GM12865 (cell line): ENCODE measurements at regions not wholly inside any gene's neighbourhood (a gene's known extent, or its start where the extent isn't known, plus 50 kb on each side); places are given as distances from the start of the nearest gene placed in this dataset.

ENCODE experiments used
- DNase-seq: peaks from one replicate; pipeline ENCODE4 v3.0.0; 2010; ENCODE audit warnings: low read depth
- H3K4me3 ChIP-seq: 2 replicates; pipeline ENCODE4 v1.5.1; 2011; ENCODE audit warnings: mild to moderate bottlenecking, low read depth, low read length, control low read depth
- TF ChIP-seq, protein P1 (sequence below): IDR thresholded peaks from 2 replicates; pipeline ENCODE4 v1.5.1; 2011; ENCODE audit warnings: low read length, control low read depth, low read depth, inconsistent platforms; ENCODE audit not compliant: insufficient read depth; ENCODE audit errors: missing control alignments

DNA sequence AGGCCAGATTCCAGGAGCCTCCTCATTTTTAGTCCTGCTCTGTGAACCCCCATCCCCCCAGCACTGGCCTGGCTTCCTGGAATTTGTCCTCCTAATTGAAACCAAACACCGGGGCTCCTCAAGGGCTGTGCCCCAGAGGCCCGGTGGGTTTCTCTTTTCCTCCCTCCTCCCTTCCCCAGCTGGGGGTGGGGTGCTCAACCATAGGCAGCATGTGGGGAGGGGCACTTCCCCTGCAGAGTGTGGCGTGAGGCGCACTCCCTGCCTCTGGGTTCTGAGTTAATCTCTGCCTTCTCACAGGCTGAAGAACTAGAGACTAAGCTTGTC lies 67.5 kb upstream of the ACOT11 start:
- no peak overlapping the region for H3K4me3 ChIP-seq
- no peak for DNase-seq
- TF ChIP-seq, protein P1, sequence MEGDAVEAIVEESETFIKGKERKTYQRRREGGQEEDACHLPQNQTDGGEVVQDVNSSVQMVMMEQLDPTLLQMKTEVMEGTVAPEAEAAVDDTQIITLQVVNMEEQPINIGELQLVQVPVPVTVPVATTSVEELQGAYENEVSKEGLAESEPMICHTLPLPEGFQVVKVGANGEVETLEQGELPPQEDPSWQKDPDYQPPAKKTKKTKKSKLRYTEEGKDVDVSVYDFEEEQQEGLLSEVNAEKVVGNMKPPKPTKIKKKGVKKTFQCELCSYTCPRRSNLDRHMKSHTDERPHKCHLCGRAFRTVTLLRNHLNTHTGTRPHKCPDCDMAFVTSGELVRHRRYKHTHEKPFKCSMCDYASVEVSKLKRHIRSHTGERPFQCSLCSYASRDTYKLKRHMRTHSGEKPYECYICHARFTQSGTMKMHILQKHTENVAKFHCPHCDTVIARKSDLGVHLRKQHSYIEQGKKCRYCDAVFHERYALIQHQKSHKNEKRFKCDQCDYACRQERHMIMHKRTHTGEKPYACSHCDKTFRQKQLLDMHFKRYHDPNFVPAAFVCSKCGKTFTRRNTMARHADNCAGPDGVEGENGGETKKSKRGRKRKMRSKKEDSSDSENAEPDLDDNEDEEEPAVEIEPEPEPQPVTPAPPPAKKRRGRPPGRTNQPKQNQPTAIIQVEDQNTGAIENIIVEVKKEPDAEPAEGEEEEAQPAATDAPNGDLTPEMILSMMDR: no peak

DNA sequence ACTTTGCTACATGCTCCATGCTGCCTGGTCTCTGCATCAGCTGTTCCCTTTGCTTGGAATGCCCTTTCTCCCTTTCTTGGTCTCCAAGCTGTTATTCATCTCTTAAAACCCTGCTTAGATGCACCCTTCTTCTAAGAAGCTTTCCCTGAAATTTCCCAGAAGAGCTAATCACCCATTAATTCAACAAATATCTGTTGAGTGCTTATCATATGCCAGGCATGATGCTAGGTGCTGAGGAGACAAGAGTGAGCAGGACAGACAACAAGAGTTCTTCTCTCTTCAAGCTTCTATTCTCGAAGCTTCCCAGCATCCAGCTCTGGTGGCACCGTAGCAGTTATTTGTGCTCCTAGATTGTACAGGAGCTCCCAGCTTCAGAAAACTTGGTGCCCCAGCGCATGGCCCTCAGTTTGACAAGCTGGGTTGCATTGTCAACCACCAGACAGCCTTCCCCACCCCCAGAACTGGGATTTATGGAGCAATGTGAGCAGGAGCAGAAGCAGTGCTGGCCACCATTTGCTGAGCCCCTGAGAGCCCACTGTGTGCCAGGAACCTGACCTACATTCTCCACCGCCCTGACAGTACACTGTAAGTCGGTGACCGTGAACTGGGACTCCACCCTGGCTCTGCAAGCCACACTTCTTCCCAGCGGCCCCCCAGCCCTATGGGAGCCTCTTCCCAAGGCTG lies 68.0 kb upstream of the ACOT11 start:
- DNase-seq: no peak
- no peak overlapping the region for H3K4me3 ChIP-seq
- TF ChIP-seq, protein P1: no peak

DNA sequence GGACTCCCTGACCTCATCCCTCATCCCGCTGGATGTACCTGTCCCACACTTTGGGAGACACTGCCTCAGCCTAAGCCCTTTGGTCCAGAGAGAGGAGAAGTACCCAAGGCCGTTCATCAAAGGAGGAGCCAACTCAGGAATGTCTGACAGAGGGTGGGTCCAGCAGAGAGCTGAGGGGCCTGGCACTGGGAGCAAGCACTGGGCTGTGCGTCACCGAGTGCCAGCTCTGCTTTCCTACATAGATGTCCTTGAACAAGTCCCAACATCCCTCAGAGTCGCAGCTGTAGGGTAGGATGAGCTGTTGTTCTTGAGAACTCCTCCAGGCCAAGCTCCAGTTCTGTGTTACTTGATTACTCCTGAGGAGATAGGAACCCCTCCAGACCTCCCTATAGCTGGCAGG lies 68.8 kb upstream of the ACOT11 start:
- no peak overlapping the region for H3K4me3 ChIP-seq
- TF ChIP-seq, protein P1: no peak
- DNase-seq: no peak

DNA sequence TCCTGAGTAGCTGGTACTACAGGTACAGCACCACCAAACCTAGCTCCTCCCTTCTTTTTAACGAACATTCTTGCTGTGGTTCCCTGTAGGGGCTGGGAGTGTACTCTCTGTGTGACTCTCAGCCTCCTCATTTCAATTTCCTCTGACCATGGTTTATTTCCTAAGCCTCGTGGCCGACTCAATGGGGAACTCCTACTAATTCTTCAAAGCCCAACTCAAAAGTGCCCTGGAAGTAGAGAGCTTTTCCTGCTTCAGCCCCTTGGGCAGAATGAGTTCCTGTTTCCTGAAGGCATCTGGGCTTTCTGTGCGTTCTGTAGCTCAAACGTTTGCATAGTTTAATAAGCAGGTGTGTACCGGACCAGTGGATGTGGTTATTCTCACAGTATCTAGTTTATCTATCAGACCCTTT lies 70.9 kb upstream of the ACOT11 start:
- TF ChIP-seq, protein P1: no peak
- no peak overlapping the region for H3K4me3 ChIP-seq
- DNase-seq: no peak

DNA sequence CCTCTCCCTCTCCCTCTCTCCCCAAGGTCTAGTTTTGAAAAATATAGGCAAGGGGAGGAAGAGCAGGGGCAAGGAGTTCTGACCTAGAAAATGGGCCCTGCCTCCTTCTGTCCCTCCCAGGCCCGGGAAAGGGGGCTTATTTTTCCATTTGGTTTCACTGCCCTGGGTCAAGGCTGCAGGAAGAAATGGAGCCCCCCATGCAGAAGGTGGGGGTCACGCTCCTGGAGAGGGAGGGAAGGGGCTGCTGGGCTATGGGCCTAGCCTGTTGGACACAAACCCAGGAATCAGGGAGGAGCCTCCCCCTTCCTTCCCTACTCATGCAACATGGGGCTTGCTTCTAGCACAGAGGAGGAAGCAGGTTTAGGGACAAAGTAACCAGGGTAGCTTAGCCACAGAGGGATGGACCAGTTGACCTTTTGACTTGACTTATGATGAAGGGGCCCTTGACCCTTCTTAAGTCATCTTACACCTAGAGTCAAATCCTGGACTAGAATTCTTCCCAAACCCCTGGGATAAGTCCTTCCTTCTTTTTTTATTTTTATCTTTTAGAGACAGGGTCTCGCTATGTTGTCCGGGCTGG lies 70.4 kb upstream of the SSBP3 start:
- TF ChIP-seq, protein P1: no peak
- no peak overlapping the region for H3K4me3 ChIP-seq
- DNase-seq: no peak

DNA sequence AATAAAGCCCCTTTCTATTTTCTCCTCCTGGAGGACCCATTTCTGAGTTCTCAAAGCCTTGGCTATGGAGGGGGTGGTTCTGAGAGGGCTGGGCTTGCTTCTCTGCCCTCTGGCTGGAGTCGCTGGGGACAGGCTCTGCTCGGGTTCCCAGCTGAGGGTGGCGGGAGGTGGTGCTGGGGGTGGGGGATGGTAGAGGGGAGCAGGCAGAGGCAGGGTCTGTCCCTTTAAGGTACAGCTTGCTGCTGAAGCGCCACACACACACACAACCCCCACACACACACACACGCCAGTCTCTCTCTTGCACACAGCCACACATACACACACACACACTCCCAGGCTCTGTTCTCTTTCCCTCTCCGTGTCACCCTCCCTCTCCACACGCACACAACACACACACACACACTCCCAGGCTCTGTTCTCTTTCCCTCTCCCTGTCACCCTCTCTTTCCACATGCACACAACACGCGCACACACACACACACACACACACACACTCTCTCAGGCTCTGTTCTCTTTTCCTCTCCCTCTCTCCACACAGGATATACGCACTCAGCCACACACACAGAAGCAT lies 69.8 kb upstream of the SSBP3 start:
- no peak overlapping the region for H3K4me3 ChIP-seq
- no peak for DNase-seq
- TF ChIP-seq, protein P1: no peak

DNA sequence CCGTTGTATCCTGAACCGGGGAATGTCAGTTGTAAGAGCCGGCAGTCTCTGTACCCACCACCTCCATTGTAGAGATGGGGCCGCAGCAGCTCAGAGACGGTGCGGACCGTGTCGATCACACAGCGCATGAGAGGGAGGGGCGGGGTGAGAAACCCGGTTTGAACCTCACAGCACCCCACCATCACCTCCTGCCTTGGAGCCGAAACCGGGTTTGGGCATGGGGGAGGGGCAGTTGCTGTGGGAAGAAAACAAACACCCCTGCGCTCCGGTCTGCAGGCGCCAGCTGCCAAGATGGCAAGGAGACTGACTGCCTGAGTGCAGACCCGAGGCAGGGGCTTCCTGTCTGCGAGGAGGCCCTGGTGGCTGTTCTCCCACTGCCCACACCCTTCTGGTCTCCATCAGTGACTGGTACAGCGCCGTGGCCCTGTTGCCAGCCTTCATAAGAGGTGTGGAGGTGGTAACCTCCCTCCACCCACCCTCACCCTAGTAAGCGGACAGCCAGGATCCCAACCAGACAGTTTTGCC lies 69.2 kb upstream of the SSBP3 start:
- TF ChIP-seq, protein P1: no peak
- H3K4me3 ChIP-seq: no peak overlapping the region
- DNase-seq: no peak
